ENCODE measurements at regions not wholly inside any gene's neighbourhood (a gene's known extent, or its start where the extent isn't known, plus 50 kb on each side); places are given as distances from the start of the nearest gene placed in this dataset.

DNA sequence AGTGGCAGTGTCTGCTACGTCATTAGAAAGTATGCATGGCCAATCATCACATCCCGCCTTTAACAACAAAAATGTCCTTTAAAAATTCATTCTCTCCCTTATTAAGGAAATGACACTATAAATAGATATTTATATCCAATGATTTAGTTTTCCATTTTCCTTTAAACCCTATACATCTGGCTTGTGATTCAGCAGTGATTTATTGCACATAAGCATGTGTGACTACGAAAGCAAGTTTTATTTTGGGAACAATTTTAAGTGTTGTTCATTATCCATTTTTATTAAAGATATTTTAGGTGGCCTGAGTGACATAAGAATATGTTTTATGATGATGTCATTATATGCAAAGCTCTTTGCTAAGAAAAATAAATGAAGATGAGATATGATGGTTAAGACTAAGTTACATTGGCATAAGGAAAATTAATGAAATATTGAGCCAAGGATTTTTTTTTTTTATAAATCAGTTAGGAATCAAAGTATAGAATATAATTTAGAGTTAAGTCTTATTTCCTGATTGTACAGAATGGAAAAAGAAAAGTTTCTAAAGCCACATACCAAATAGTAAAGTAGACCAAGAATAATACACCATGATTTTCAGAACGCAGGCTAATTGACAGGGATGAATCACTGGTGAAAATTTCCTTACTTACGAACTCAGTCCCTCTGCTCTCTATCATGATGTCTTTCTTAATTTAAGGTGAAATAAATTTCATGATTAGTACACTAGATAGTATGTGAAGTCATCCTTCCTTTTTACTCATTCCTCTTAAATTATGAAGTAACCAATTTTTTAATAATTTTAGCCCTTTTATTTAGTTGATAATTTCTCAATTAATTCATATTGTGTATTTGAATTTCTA is 822.4 kb downstream of the FAT4 start:
- H3K36me3 Mint-ChIP-seq = peaks cover 5% of the 10 kb centered on the region
- H3K27ac Mint-ChIP-seq = no peak overlapping the region
- no peaks in the 10 kb centered on the region for H3K27me3 Mint-ChIP-seq (ENCODE audit: low read depth)
- no peaks in the 10 kb centered on the region for H3K4me1 Mint-ChIP-seq
- H3K4me3 Mint-ChIP-seq = no peak overlapping the region
- peaks cover 24% of the 10 kb centered on the region for H3K9me3 Mint-ChIP-seq
- DNase-seq (ENCODE audit: low spot score in 2 of 2, unreplicated experiment in 2 of 2) = no peak
- no peak for TF ChIP-seq CTCF (IDR thresholded peaks at IDR 0.05; ENCODE audit: unreplicated experiment)

- peaks cover 5% of the 10 kb centered on the region for H3K36me3 Mint-ChIP-seq
- H3K9me3 Mint-ChIP-seq = peaks cover 23% of the 10 kb centered on the region
- DNase-seq (ENCODE audit: low spot score in 2 of 2, unreplicated experiment in 2 of 2) = no peak
- no peak overlapping the region for H3K4me3 Mint-ChIP-seq
- H3K4me1 Mint-ChIP-seq = no peaks in the 10 kb centered on the region
- no peak for TF ChIP-seq CTCF (IDR thresholded peaks at IDR 0.05; ENCODE audit: unreplicated experiment)
- no peaks in the 10 kb centered on the region for H3K27me3 Mint-ChIP-seq (ENCODE audit: low read depth)
- H3K27ac Mint-ChIP-seq = no peak overlapping the region
Observed at GRCh38 chr4:126137782-126138170, 823.0 kb downstream of the FAT4 start.

- Mint-ChIP-seq H3K36me3 (no peaks in the 10 kb centered on the region), H3K27ac (no peak overlapping the region), H3K9me3 (peaks cover 14% of the 10 kb centered on the region), H3K4me3 (no peak overlapping the region), H3K4me1 (peaks cover 10% of the 10 kb centered on the region), H3K27me3 (ENCODE audit: low read depth) (no peaks in the 10 kb centered on the region)
- no peak for TF ChIP-seq CTCF (IDR thresholded peaks at IDR 0.05; ENCODE audit: unreplicated experiment)
- DNase-seq (ENCODE audit: low spot score in 2 of 2, unreplicated experiment in 2 of 2) = no peak
Observed at GRCh38 chr4:126144543-126145237, 829.9 kb downstream of the FAT4 start.

GRCh38 chr4:126168484-126168883 is 853.7 kb downstream of the FAT4 start:
- no peak for TF ChIP-seq CTCF (IDR thresholded peaks at IDR 0.05; ENCODE audit: unreplicated experiment)
- Mint-ChIP-seq H3K9me3 (peaks cover 3% of the 10 kb centered on the region), H3K36me3 (no peaks in the 10 kb centered on the region), H3K4me1 (no peaks in the 10 kb centered on the region), H3K27me3 (ENCODE audit: low read depth) (no peaks in the 10 kb centered on the region), H3K27ac (no peak overlapping the region), H3K4me3 (no peak overlapping the region)
- no peak for DNase-seq (ENCODE audit: low spot score in 2 of 2, unreplicated experiment in 2 of 2)

- Mint-ChIP-seq H3K4me1 (no peaks in the 10 kb centered on the region), H3K9me3 (peaks cover 8% of the 10 kb centered on the region), H3K27me3 (ENCODE audit: low read depth) (no peaks in the 10 kb centered on the region), H3K36me3 (no peaks in the 10 kb centered on the region), H3K4me3 (no peak overlapping the region), H3K27ac (no peak overlapping the region)
- TF ChIP-seq CTCF (IDR thresholded peaks at IDR 0.05; ENCODE audit: unreplicated experiment) = no peak
- DNase-seq (ENCODE audit: low spot score in 2 of 2, unreplicated experiment in 2 of 2) = no peak
Observed at GRCh38 chr4:126172126-126172525, 857.4 kb downstream of the FAT4 start.
